Activated B cell treated with CpG ODN at 0.5 μM for 24 hours (primary cell): ENCODE measurements at regions not wholly inside any gene's neighbourhood (a gene's known extent, or its start where the extent isn't known, plus 50 kb on each side); places are given as distances from the start of the nearest gene placed in this dataset.

ENCODE experiments used
- ATAC-seq: fragments of 200-7000 bp; cut with Tn5 transposase; one replicate; pipeline ENCODE4 v1.10.0; 2021; ENCODE audit warnings: low read depth, mild to moderate bottlenecking, moderate library complexity
- CTCF ChIA-PET: fragments of 350-600 bp; sonication (Branson Sonifier 250); formaldehyde crosslinking; loops from one replicate; lab custom pipeline; 2021; ENCODE audit warnings: antibody characterized with exemption; lab: Charles Lee
- POLR2A ChIA-PET: fragments of 350-600 bp; sonication (Branson Sonifier 250); formaldehyde crosslinking; loops from one replicate; lab custom pipeline; 2021; ENCODE audit warnings: antibody characterized with exemption; lab: Charles Lee
- DNase-seq: peaks from one replicate; pipeline ENCODE4 v3.0.0; 2022
- H3K27ac Mint-ChIP-seq: one replicate; pipeline ENCODE4 v1.8.0; 2020; ENCODE audit warnings: mixed read lengths
- H3K27me3 Mint-ChIP-seq: one replicate; pipeline ENCODE4 v1.8.0; 2021; ENCODE audit warnings: mixed read lengths
- H3K36me3 Mint-ChIP-seq: one replicate; pipeline ENCODE4 v1.8.0; 2021; ENCODE audit warnings: low read depth, mixed read lengths
- H3K4me1 Mint-ChIP-seq: one replicate; pipeline ENCODE4 v1.8.0; 2021; ENCODE audit warnings: mixed read lengths
- H3K4me3 Mint-ChIP-seq: one replicate; pipeline ENCODE4 v1.8.0; 2020; ENCODE audit warnings: mild to moderate bottlenecking, mixed read lengths
- H3K9me3 Mint-ChIP-seq: one replicate; pipeline ENCODE4 v1.8.0; 2020; ENCODE audit warnings: mixed read lengths
- CTCF ChIP-seq: fragments of 200-600 bp; IDR thresholded peaks from one replicate; pipeline ENCODE4 v1.8.0; 2022; ENCODE audit warnings: antibody characterized with exemption, mild to moderate bottlenecking
- intact Hi-C: fragments of 100-400 bp; cut with micrococcal nuclease; formaldehyde crosslinking; loops from one replicate; pipeline ENCODE4 v1.15.1; 2024

GRCh38 chr2:126766969-126767296, 111.0 kb downstream of the GYPC start:
- CTCF ChIA-PET = no interaction called here
- intact Hi-C loops = no loop called here
- H3K27me3 Mint-ChIP-seq = peaks cover 25% of the 10 kb centered on the region
- no peak for TF ChIP-seq CTCF
- DNase-seq = no peak
- ATAC-seq = no peak
- POLR2A ChIA-PET = no interaction called here
- H3K9me3 Mint-ChIP-seq = no peaks in the 10 kb centered on the region
- H3K4me3 Mint-ChIP-seq = no peak overlapping the region
- no peaks in the 10 kb centered on the region for H3K36me3 Mint-ChIP-seq
- peaks cover 7% of the 10 kb centered on the region for H3K4me1 Mint-ChIP-seq
- H3K27ac Mint-ChIP-seq = no peak overlapping the region

DNA sequence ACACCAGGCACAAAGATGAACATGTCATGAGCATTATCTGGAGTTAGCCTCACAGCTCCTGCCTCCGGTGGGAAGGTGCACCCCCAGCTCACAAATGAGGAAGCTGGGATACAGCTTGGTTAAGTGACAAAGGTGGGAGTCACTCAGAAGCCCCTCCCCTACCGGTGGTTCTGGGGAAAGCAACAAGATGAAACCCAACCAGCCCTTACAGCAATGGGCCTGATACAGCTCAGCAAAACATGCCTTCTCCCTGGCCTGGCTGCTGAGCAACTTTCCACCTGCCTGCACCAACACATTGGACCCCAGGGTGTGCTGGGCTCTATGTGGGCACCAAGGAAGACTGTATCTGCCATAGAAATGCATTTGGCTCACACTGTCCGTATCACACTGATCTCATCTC, 113.2 kb downstream of the GYPC start:
- H3K27me3 Mint-ChIP-seq = peaks cover 25% of the 10 kb centered on the region
- DNase-seq = no peak
- no peak overlapping the region for H3K27ac Mint-ChIP-seq
- ATAC-seq = no peak
- ChIA-PET CTCF (no interaction called here), POLR2A (no interaction called here)
- TF ChIP-seq CTCF = no peak
- H3K36me3 Mint-ChIP-seq = no peaks in the 10 kb centered on the region
- no peaks in the 10 kb centered on the region for H3K4me1 Mint-ChIP-seq
- intact Hi-C loops = no loop called here
- H3K9me3 Mint-ChIP-seq = no peaks in the 10 kb centered on the region
- no peak overlapping the region for H3K4me3 Mint-ChIP-seq

- DNase-seq (no peak), ATAC-seq (no peak)
- no peaks in the 10 kb centered on the region for H3K9me3 Mint-ChIP-seq
- H3K27me3 Mint-ChIP-seq = peaks cover 25% of the 10 kb centered on the region
- ChIA-PET POLR2A (no interaction called here), CTCF (no interaction called here)
- H3K27ac Mint-ChIP-seq = no peak overlapping the region
- no peak for TF ChIP-seq CTCF
- no peaks in the 10 kb centered on the region for H3K4me1 Mint-ChIP-seq
- no peak overlapping the region for H3K4me3 Mint-ChIP-seq
- intact Hi-C loops = no loop called here
- no peaks in the 10 kb centered on the region for H3K36me3 Mint-ChIP-seq
Measured at GRCh38 chr2:126770466-126770865, 114.5 kb downstream of the GYPC start.

DNA sequence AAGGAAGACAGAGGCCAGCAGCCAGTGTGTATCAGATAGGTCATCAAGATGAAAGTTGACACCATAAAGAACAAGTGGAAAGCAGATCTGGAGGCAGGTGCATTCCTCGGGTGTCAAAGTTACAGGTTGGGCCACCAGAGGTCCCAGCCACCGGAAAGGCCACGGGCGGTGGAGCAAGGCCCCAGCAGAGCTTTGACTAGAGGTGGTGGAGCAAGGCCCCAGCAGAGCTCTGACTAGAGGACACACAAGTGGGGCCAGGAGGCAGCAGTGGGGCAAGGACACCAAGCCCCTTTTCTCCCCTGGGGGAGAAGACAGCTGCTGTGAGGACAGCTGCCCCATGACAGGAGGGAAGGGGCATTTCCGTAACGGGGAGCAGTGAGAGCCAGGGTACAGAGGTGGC, 115.1 kb downstream of the GYPC start:
- peaks cover 2% of the 10 kb centered on the region for H3K4me1 Mint-ChIP-seq
- no peak for ATAC-seq
- no peak for TF ChIP-seq CTCF
- ChIA-PET POLR2A (no interaction called here), CTCF (no interaction called here)
- no peaks in the 10 kb centered on the region for H3K9me3 Mint-ChIP-seq
- intact Hi-C loops = no loop called here
- no peaks in the 10 kb centered on the region for H3K36me3 Mint-ChIP-seq
- no peak overlapping the region for H3K4me3 Mint-ChIP-seq
- no peak overlapping the region for H3K27ac Mint-ChIP-seq
- H3K27me3 Mint-ChIP-seq = peaks cover 29% of the 10 kb centered on the region
- DNase-seq = no peak

GRCh38 chr2:126771501-126772195, 115.7 kb downstream of the GYPC start:
- Mint-ChIP-seq H3K4me3 (no peak overlapping the region), H3K27ac (no peak overlapping the region), H3K36me3 (no peaks in the 10 kb centered on the region), H3K4me1 (peaks cover 5% of the 10 kb centered on the region), H3K27me3 (peaks cover 24% of the 10 kb centered on the region), H3K9me3 (no peaks in the 10 kb centered on the region)
- intact Hi-C loops = no loop called here
- ChIA-PET POLR2A (no interaction called here), CTCF (no interaction called here)
- DNase-seq (no peak), ATAC-seq (no peak)
- no peak for TF ChIP-seq CTCF
